ENCODE measurements at regions not wholly inside any gene's neighbourhood (a gene's known extent, or its start where the extent isn't known, plus 50 kb on each side); places are given as distances from the start of the nearest gene placed in this dataset.

DNA sequence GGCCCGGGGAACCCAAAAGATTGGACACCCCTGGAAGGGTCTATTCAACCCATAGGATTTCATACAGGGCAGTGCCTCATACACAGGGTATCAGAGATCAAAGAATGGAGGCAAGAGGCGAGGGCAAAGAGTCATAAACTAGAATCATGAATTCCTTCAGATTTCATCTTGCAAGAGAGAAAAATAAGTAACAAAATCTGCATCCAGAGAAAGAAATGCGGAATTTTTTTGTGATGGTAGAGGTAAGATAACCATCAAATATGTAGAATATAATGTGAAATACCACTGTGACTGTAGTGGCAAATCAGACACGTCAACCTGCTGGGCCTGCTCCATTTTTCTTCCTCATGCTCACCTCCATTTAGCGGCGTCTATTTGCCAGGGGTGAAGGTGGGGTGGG lies 143.6 kb downstream of the SNX18 start:
- H3K36me3 ChIP-seq (ENCODE audit: control insufficient read depth, insufficient read depth, low read length): no peaks in the 10 kb centered on the region
- no peak overlapping the region for H3K9ac ChIP-seq
- no peak overlapping the region for H3K27ac ChIP-seq
- no peak overlapping the region for H3K4me3 ChIP-seq (ENCODE audit: low read depth, low read length)
- no peak overlapping the region for H3K4me2 ChIP-seq (ENCODE audit: low read length)
- H2AFZ ChIP-seq: no peak overlapping the region
- TF ChIP-seq CTCF (IDR thresholded peaks at IDR 0.05): no peak
- peaks cover 5% of the 10 kb centered on the region for H3K4me1 ChIP-seq
- H3K79me2 ChIP-seq: no peaks in the 10 kb centered on the region
- H3K9me3 ChIP-seq (ENCODE audit: control insufficient read depth, low read length): no peaks in the 10 kb centered on the region
- H3K27me3 ChIP-seq (ENCODE audit: control insufficient read depth, insufficient read depth, low read length): no peaks in the 10 kb centered on the region

GRCh38 chr5:54659700-54660131 lies 142.2 kb downstream of the SNX18 start:
- H3K36me3 ChIP-seq (ENCODE audit: control insufficient read depth, insufficient read depth, low read length): no peaks in the 10 kb centered on the region
- no peaks in the 10 kb centered on the region for H3K27me3 ChIP-seq (ENCODE audit: control insufficient read depth, insufficient read depth, low read length)
- peaks cover 5% of the 10 kb centered on the region for H3K4me1 ChIP-seq
- H3K27ac ChIP-seq: no peak overlapping the region
- no peak overlapping the region for H3K4me2 ChIP-seq (ENCODE audit: low read length)
- no peak for TF ChIP-seq CTCF (IDR thresholded peaks at IDR 0.05)
- no peaks in the 10 kb centered on the region for H3K79me2 ChIP-seq
- H2AFZ ChIP-seq: no peak overlapping the region
- no peaks in the 10 kb centered on the region for H3K9me3 ChIP-seq (ENCODE audit: control insufficient read depth, low read length)
- H3K9ac ChIP-seq: no peak overlapping the region
- H3K4me3 ChIP-seq (ENCODE audit: low read depth, low read length): no peak overlapping the region

GRCh38 chr5:54658010-54658409 lies 140.5 kb downstream of the SNX18 start:
- H3K4me1 ChIP-seq: no peaks in the 10 kb centered on the region
- H3K9me3 ChIP-seq (ENCODE audit: control insufficient read depth, low read length): peaks cover 3% of the 10 kb centered on the region
- H2AFZ ChIP-seq: no peak overlapping the region
- TF ChIP-seq CTCF (IDR thresholded peaks at IDR 0.05): no peak
- H3K9ac ChIP-seq: no peak overlapping the region
- H3K27ac ChIP-seq: no peak overlapping the region
- H3K4me3 ChIP-seq (ENCODE audit: low read depth, low read length): no peak overlapping the region
- no peaks in the 10 kb centered on the region for H3K36me3 ChIP-seq (ENCODE audit: control insufficient read depth, insufficient read depth, low read length)
- H3K4me2 ChIP-seq (ENCODE audit: low read length): no peak overlapping the region
- H3K27me3 ChIP-seq (ENCODE audit: control insufficient read depth, insufficient read depth, low read length): no peaks in the 10 kb centered on the region
- no peaks in the 10 kb centered on the region for H3K79me2 ChIP-seq

- Histone ChIP-seq H3K27me3 (ENCODE audit: control insufficient read depth, insufficient read depth, low read length) (no peaks in the 10 kb centered on the region), H3K36me3 (ENCODE audit: control insufficient read depth, insufficient read depth, low read length) (no peaks in the 10 kb centered on the region), H3K4me3 (ENCODE audit: low read depth, low read length) (no peak overlapping the region), H3K4me1 (no peaks in the 10 kb centered on the region), H3K4me2 (ENCODE audit: low read length) (no peak overlapping the region), H3K27ac (no peak overlapping the region), H3K79me2 (no peaks in the 10 kb centered on the region), H3K9ac (no peak overlapping the region), H2AFZ (peak overlapping the region; percentile 55), H3K9me3 (ENCODE audit: control insufficient read depth, low read length) (peaks cover 3% of the 10 kb centered on the region)
- no peak for TF ChIP-seq CTCF (IDR thresholded peaks at IDR 0.05)
These were observed 138.7 kb downstream of the SNX18 start for GRCh38 chr5:54656261-54656728.

- H3K79me2 ChIP-seq: no peaks in the 10 kb centered on the region
- peaks cover 3% of the 10 kb centered on the region for H3K9me3 ChIP-seq (ENCODE audit: control insufficient read depth, low read length)
- TF ChIP-seq CTCF (IDR thresholded peaks at IDR 0.05): no peak
- no peak overlapping the region for H3K4me3 ChIP-seq (ENCODE audit: low read depth, low read length)
- peak overlapping the region; percentile 55 for H2AFZ ChIP-seq
- H3K36me3 ChIP-seq (ENCODE audit: control insufficient read depth, insufficient read depth, low read length): no peaks in the 10 kb centered on the region
- no peaks in the 10 kb centered on the region for H3K4me1 ChIP-seq
- no peak overlapping the region for H3K9ac ChIP-seq
- H3K27me3 ChIP-seq (ENCODE audit: control insufficient read depth, insufficient read depth, low read length): no peaks in the 10 kb centered on the region
- H3K4me2 ChIP-seq (ENCODE audit: low read length): no peak overlapping the region
- no peak overlapping the region for H3K27ac ChIP-seq
These were observed 138.2 kb downstream of the SNX18 start for GRCh38 chr5:54655761-54656160.
